A549 (cell line): ENCODE measurements at regions not wholly inside any gene's neighbourhood (a gene's known extent, or its start where the extent isn't known, plus 50 kb on each side); places are given as distances from the start of the nearest gene placed in this dataset.

Experiments
- CTCF ChIP-seq: fragments of >200 bp; sonication (Bioruptor Twin); formaldehyde crosslinking; IDR thresholded peaks from 3 replicates; pipeline ENCODE4 v1.5.1; 2016
- MAZ ChIP-seq: fragments of 150-350 bp; IDR thresholded peaks from 2 replicates; pipeline ENCODE4 v1.6.1; 2014; ENCODE audit warnings: antibody characterized with exemption, low read depth, low read length, borderline replicate concordance
- POLR2A ChIP-seq: IDR thresholded peaks from 2 replicates; pipeline ENCODE4 v1.6.1; 2012; ENCODE audit warnings: mild to moderate bottlenecking, low read length
- RAD21 ChIP-seq, 2 experiments: fragments of >200 bp in 1 of 2; sonication (Bioruptor Twin) in 1 of 2; formaldehyde crosslinking in 1 of 2; IDR thresholded peaks in 1 of 2; conservative IDR thresholded peaks in 1 of 2; 2 replicates in 1 of 2; 3 replicates in 1 of 2; pipeline ENCODE4 v1.6.1; 2012 to 2018; ENCODE audit warnings: inconsistent platforms in 1 of 2
- RCOR1 ChIP-seq: fragments of 150-350 bp; IDR thresholded peaks from 2 replicates; pipeline ENCODE4 v1.6.1; 2014; ENCODE audit warnings: antibody characterized with exemption, low read length, low read depth
- ZNF302 ChIP-seq: fragments of 250-450 bp; sonication (Bioruptor Pico); IDR thresholded peaks from 2 replicates; pipeline ENCODE4 v1.9.0; 2021; ENCODE audit warnings: inconsistent platforms, mild to moderate bottlenecking, moderate library complexity
- TF ChIP-seq, protein P1 (sequence below): fragments of 250-450 bp; sonication (Bioruptor Pico); IDR thresholded peaks from 2 replicates; pipeline ENCODE4 v1.5.0; 2021; ENCODE audit warnings: mild to moderate bottlenecking, moderate library complexity, borderline replicate concordance
- TF ChIP-seq, protein P2 (sequence below): IDR thresholded peaks from 2 replicates; pipeline ENCODE4 v1.6.1; 2012

GRCh38 chr5:88398316-88398715, 129.7 kb upstream of the TMEM161B start:
- TF ChIP-seq POLR2A (no peak), CTCF (no peak), MAZ (no peak), RAD21 (conservative IDR thresholded peaks at IDR 0.05 in 1 of 2, IDR thresholded peaks at IDR 0.05 in 1 of 2) (no peak), ZNF302 (CRISPR knock-in tag) (no peak), RCOR1 (no peak)
- TF ChIP-seq, protein P1, sequence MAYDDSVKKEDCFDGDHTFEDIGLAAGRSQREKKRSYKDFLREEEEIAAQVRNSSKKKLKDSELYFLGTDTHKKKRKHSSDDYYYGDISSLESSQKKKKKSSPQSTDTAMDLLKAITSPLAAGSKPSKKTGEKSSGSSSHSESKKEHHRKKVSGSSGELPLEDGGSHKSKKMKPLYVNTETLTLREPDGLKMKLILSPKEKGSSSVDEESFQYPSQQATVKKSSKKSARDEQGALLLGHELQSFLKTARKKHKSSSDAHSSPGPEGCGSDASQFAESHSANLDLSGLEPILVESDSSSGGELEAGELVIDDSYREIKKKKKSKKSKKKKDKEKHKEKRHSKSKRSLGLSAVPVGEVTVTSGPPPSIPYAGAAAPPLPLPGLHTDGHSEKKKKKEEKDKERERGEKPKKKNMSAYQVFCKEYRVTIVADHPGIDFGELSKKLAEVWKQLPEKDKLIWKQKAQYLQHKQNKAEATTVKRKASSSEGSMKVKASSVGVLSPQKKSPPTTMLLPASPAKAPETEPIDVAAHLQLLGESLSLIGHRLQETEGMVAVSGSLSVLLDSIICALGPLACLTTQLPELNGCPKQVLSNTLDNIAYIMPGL (CRISPR knock-in tag): no peak
- TF ChIP-seq, protein P2, sequence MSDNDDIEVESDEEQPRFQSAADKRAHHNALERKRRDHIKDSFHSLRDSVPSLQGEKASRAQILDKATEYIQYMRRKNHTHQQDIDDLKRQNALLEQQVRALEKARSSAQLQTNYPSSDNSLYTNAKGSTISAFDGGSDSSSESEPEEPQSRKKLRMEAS: no peak
